Stimulated activated CD4-positive, alpha-beta T cell treated with anti-CD3 and anti-CD28 coated beads, Interleukin-2, amount 100 ng/mL, for 24 hours (primary cell): ENCODE measurements at regions not wholly inside any gene's neighbourhood (a gene's known extent, or its start where the extent isn't known, plus 50 kb on each side); places are given as distances from the start of the nearest gene placed in this dataset.
"Not testable (repeated sequence)": the region's sequence is repeated elsewhere in the genome, so short reads cannot be mapped to it uniquely, and the experiment has no call there.

Source experiments
- DNase-seq, 2 donors: peaks; one replicate each; pipeline ENCODE4 v3.0.0-alpha.2; 2020

- not testable (repeated sequence) for DNase-seq
Observed at GRCh38 chr2:111407632-111408194, 287.0 kb downstream of the BCL2L11 start.

- not testable (repeated sequence) for DNase-seq
Observed at GRCh38 chr2:111410868-111411406, 290.2 kb downstream of the BCL2L11 start.

GRCh38 chr2:111411867-111412681 is 291.4 kb downstream of the BCL2L11 start:
- not testable (repeated sequence) for DNase-seq

- not testable (repeated sequence) for DNase-seq
Observed at GRCh38 chr2:111412841-111413650, 292.3 kb downstream of the BCL2L11 start.

GRCh38 chr2:111413950-111414349 is 293.2 kb downstream of the BCL2L11 start:
- not testable (repeated sequence) for DNase-seq

GRCh38 chr2:111415765-111416743 is 295.3 kb downstream of the BCL2L11 start:
- DNase-seq: not testable (repeated sequence)

- not testable (repeated sequence) for DNase-seq
Observed at GRCh38 chr2:111417026-111417425, 296.3 kb downstream of the BCL2L11 start.

- DNase-seq: not testable (repeated sequence)
Observed at GRCh38 chr2:111418091-111418875, 297.6 kb downstream of the BCL2L11 start.

- DNase-seq: not testable (repeated sequence)
Observed at GRCh38 chr2:111420074-111420473, 299.4 kb downstream of the BCL2L11 start.

- DNase-seq: not testable (repeated sequence)
Observed at GRCh38 chr2:111420835-111421234, 300.1 kb downstream of the BCL2L11 start.

GRCh38 chr2:111421949-111422348 is 301.2 kb downstream of the BCL2L11 start:
- not testable (repeated sequence) for DNase-seq

- not testable (repeated sequence) for DNase-seq
Observed at GRCh38 chr2:111422562-111422961, 301.8 kb downstream of the BCL2L11 start.

- DNase-seq: not testable (repeated sequence)
Observed at GRCh38 chr2:111423184-111423583, 302.5 kb downstream of the BCL2L11 start.

- not testable (repeated sequence) for DNase-seq
Observed at GRCh38 chr2:111424176-111424575, 303.5 kb downstream of the BCL2L11 start.

GRCh38 chr2:111424851-111425309 is 304.2 kb downstream of the BCL2L11 start:
- DNase-seq: peak; percentile 54 to 60

- DNase-seq: peak; percentile 40 to 41
Observed at GRCh38 chr2:111425789-111426201, 305.1 kb downstream of the BCL2L11 start.

GRCh38 chr2:111427346-111427745 is 306.6 kb downstream of the BCL2L11 start:
- not testable (repeated sequence) for DNase-seq

- not testable (repeated sequence) for DNase-seq
Observed at GRCh38 chr2:111428915-111429314, 308.2 kb downstream of the BCL2L11 start.

- DNase-seq: not testable (repeated sequence)
Observed at GRCh38 chr2:111429353-111429752, 308.6 kb downstream of the BCL2L11 start.

GRCh38 chr2:111430817-111431661 is 310.3 kb downstream of the BCL2L11 start:
- not testable (repeated sequence) for DNase-seq
